ENCODE measurements at regions not wholly inside any gene's neighbourhood (a gene's known extent, or its start where the extent isn't known, plus 50 kb on each side); places are given as distances from the start of the nearest gene placed in this dataset.

DNA sequence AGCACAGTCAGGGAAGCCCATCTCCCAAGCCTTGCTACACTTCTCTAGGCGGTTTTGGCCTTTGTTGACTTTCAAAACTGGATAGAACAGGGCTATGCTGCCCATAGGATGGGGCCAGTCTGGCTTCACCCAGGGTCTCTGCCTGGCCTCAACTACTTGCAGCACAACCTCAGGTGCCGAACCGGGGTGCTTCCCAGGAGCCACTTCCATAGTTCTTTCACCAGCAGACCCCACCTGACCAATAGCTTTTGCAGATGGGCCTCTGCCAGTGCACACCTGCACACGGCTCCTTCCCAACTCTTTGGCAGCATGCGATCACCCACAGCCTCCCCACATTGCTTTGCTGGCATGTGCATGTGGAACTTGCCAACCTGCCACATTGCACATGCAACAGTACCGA lies 331.6 kb downstream of the CPS1 start:
- Histone ChIP-seq H3K27me3 (replicated peaks) (no peaks in the 10 kb centered on the region), H3K4me3 (ENCODE audit: low read depth, low read length) (no peak overlapping the region), H3K36me3 (replicated peaks) (no peaks in the 10 kb centered on the region), H3K27ac (no peak overlapping the region)
- TF ChIP-seq, protein P1, sequence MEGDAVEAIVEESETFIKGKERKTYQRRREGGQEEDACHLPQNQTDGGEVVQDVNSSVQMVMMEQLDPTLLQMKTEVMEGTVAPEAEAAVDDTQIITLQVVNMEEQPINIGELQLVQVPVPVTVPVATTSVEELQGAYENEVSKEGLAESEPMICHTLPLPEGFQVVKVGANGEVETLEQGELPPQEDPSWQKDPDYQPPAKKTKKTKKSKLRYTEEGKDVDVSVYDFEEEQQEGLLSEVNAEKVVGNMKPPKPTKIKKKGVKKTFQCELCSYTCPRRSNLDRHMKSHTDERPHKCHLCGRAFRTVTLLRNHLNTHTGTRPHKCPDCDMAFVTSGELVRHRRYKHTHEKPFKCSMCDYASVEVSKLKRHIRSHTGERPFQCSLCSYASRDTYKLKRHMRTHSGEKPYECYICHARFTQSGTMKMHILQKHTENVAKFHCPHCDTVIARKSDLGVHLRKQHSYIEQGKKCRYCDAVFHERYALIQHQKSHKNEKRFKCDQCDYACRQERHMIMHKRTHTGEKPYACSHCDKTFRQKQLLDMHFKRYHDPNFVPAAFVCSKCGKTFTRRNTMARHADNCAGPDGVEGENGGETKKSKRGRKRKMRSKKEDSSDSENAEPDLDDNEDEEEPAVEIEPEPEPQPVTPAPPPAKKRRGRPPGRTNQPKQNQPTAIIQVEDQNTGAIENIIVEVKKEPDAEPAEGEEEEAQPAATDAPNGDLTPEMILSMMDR (IDR thresholded peaks at IDR 0.05; ENCODE audit: low read depth, low read length, missing control alignments), result no peak
- in situ Hi-C loops (cut with HindIII; ENCODE audit: low pct_ligation_motif_present, low sequenced_read_pairs), result no loop called here
- no peak for DNase-seq

DNA sequence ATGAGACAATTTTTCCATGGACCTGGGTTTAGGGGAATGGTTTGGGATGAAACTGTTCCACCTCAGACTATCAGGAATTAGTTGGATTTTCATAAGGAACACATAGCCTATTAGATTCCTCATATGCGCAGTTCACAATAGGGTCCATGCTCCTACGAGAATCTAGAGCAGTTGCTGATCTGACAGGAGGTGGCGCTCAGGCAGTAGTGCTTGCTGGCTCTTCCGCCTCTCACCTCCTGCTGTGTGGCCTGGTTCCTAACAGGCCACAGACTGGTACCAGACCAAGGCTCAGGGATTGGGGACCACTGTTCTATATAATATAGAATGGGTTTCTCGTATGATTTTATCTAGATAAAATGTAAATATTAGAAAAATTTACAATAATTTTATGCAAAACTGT lies 338.7 kb downstream of the CPS1 start:
- Histone ChIP-seq H3K27me3 (replicated peaks) (no peaks in the 10 kb centered on the region), H3K4me3 (ENCODE audit: low read depth, low read length) (no peak overlapping the region), H3K36me3 (replicated peaks) (no peaks in the 10 kb centered on the region), H3K27ac (no peak overlapping the region)
- in situ Hi-C loops (cut with HindIII; ENCODE audit: low pct_ligation_motif_present, low sequenced_read_pairs), result no loop called here
- TF ChIP-seq, protein P1 (IDR thresholded peaks at IDR 0.05; ENCODE audit: low read depth, low read length, missing control alignments), result no peak
- DNase-seq, result no peak

DNA sequence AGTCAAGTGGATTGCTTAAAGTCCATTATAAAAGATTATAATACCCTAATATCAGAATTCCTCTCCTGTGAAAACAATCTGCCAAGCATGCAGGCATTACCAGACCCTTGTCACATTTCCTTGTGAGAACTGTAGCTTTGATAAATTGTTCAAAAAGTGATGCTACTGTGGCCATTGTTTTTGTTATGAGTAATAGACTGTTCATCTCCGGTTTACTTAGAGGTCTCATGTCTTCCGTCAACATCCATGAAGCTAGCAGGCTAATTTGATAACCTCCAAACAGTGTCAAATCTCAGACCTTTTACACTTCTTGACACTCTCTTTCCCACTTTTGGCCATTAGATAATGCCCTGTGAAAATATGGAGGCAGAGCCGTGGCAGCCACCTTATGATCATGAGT lies 342.7 kb downstream of the CPS1 start:
- Histone ChIP-seq H3K36me3 (replicated peaks) (no peaks in the 10 kb centered on the region), H3K4me3 (ENCODE audit: low read depth, low read length) (no peak overlapping the region), H3K27ac (peak overlapping the region; percentile 15), H3K27me3 (replicated peaks) (no peaks in the 10 kb centered on the region)
- TF ChIP-seq, protein P1 (IDR thresholded peaks at IDR 0.05; ENCODE audit: low read depth, low read length, missing control alignments), result no peak
- in situ Hi-C loops (cut with HindIII; ENCODE audit: low pct_ligation_motif_present, low sequenced_read_pairs), result no loop called here
- DNase-seq, result peak; percentile 57

DNA sequence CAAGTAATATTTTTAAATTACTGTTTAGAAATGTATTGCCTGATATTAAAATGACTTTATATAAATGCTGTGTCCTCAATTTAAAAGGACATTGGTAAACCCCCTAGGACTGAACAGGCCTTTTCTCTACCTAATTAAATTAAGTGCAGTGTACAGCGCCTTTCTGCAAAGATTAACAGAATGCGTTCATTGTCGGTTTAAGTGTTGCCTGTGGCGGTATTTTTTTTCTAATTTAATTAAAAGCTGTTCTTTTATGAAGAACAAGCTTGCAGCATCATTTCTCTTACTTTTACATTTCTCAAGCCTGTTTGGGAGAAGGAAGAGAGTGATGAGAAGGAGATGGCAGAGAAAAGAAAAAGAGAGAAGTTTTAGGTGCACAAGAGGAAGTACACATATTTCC lies 344.9 kb downstream of the CPS1 start:
- no peak overlapping the region for H3K4me3 ChIP-seq (ENCODE audit: low read depth, low read length)
- no peak for DNase-seq
- H3K36me3 ChIP-seq (replicated peaks), result no peaks in the 10 kb centered on the region
- no peaks in the 10 kb centered on the region for H3K27me3 ChIP-seq (replicated peaks)
- in situ Hi-C loops (cut with HindIII; ENCODE audit: low pct_ligation_motif_present, low sequenced_read_pairs), result no loop called here
- no peak overlapping the region for H3K27ac ChIP-seq
- TF ChIP-seq, protein P1 (IDR thresholded peaks at IDR 0.05; ENCODE audit: low read depth, low read length, missing control alignments), result no peak

DNA sequence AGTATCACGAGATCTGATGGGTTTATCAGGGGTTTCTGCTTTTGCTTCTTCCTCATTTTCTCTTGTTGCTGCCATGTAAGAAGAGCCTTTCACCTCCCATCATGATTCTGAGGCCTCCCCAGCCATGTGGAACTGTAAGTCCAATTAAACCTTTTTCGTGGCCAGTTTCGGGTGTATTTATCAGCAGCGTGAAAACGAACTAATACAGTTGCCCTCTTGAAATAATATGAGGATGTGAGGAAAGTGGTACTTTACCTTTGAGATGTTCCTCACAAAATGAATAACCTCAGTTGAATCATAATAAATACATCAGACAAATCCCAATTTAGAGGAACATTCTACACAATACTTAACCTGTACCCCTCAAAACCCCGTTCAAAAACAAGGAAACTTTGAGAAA lies 356.4 kb downstream of the CPS1 start:
- Histone ChIP-seq H3K4me3 (ENCODE audit: low read depth, low read length) (no peak overlapping the region), H3K36me3 (replicated peaks) (no peaks in the 10 kb centered on the region), H3K27ac (no peak overlapping the region), H3K27me3 (replicated peaks) (no peaks in the 10 kb centered on the region)
- TF ChIP-seq, protein P1 (IDR thresholded peaks at IDR 0.05; ENCODE audit: low read depth, low read length, missing control alignments), result no peak
- no peak for DNase-seq
- in situ Hi-C loops (cut with HindIII; ENCODE audit: low pct_ligation_motif_present, low sequenced_read_pairs), result no loop called here

DNA sequence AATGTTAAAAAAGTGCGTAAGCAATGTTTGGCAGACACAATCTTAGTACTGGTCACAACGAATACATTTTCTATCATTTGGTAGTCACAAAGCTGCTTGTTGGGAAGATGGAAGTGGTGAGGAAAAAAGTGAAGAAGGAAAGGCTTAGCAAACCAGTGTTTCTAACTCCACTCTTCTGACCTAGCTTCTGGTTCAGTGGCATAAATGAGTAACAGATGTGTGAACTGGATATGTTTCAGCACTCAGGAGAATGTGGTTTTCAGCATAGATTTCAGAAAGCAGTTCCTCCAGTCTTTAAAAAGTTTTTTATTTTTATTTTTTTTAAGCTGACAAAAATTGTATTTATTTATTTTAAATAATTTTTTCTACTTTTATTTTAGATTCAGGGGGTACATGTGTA lies 357.1 kb downstream of the CPS1 start:
- Histone ChIP-seq H3K4me3 (ENCODE audit: low read depth, low read length) (no peak overlapping the region), H3K27me3 (replicated peaks) (no peaks in the 10 kb centered on the region), H3K36me3 (replicated peaks) (no peaks in the 10 kb centered on the region), H3K27ac (no peak overlapping the region)
- DNase-seq, result no peak
- TF ChIP-seq, protein P1 (IDR thresholded peaks at IDR 0.05; ENCODE audit: low read depth, low read length, missing control alignments), result no peak
- in situ Hi-C loops (cut with HindIII; ENCODE audit: low pct_ligation_motif_present, low sequenced_read_pairs), result no loop called here
